ENCODE measurements at regions not wholly inside any gene's neighbourhood (a gene's known extent, or its start where the extent isn't known, plus 50 kb on each side); places are given as distances from the start of the nearest gene placed in this dataset.

GRCh38 chr2:126238251-126238650 is 417.7 kb upstream of the GYPC start:
- DNase-seq, result no peak
- no peaks in the 10 kb centered on the region for H3K36me3 ChIP-seq
- no peaks in the 10 kb centered on the region for H3K9me3 ChIP-seq
- H3K27ac ChIP-seq, result no peak overlapping the region
- H3K27me3 ChIP-seq (replicated peaks in 1 of 7), result no peaks in the 10 kb centered on the region
- no peak for TF ChIP-seq CTCF (IDR thresholded peaks at IDR 0.05 in 8 of 11, conservative IDR thresholded peaks at IDR 0.05 in 3 of 11)
- TF ChIP-seq POLR2AphosphoS5 (IDR thresholded peaks at IDR 0.05), result no peak
- no peak for TF ChIP-seq POLR2A (IDR thresholded peaks at IDR 0.05)
- intact Hi-C loops (cut with DNase I; ENCODE audit: low total_unique reads), result no loop called here
- no peaks in the 10 kb centered on the region for H3K4me1 ChIP-seq
- WGBS, 5 donors, result 84 to 91% (median 86%) methylated on average over 5 of the region's 5 CpGs
- H3K4me3 ChIP-seq, result no peak overlapping the region

GRCh38 chr2:126239320-126239955 is 416.5 kb upstream of the GYPC start:
- Histone ChIP-seq H3K36me3 (no peaks in the 10 kb centered on the region), H3K4me3 (no peak overlapping the region), H3K9me3 (no peaks in the 10 kb centered on the region), H3K4me1 (no peaks in the 10 kb centered on the region), H3K27me3 (replicated peaks in 1 of 7) (no peaks in the 10 kb centered on the region), H3K27ac (no peak overlapping the region)
- DNase-seq, result no peak
- intact Hi-C loops (cut with DNase I; ENCODE audit: low total_unique reads), result no loop called here
- WGBS, 5 donors, result 73 to 81% (median 78%) methylated on average over 5 of the region's 5 CpGs
- TF ChIP-seq CTCF (IDR thresholded peaks at IDR 0.05 in 8 of 11, conservative IDR thresholded peaks at IDR 0.05 in 3 of 11), result peak in 1 of 11 experiments; percentile 10
- TF ChIP-seq POLR2AphosphoS5 (IDR thresholded peaks at IDR 0.05), result no peak

GRCh38 chr2:126241001-126241400 is 415.0 kb upstream of the GYPC start:
- no peak for DNase-seq
- intact Hi-C loops (cut with DNase I; ENCODE audit: low total_unique reads), result no loop called here
- Histone ChIP-seq H3K36me3 (no peaks in the 10 kb centered on the region), H3K27me3 (replicated peaks in 1 of 7) (no peaks in the 10 kb centered on the region), H3K27ac (no peak overlapping the region), H3K4me3 (no peak overlapping the region), H3K9me3 (no peaks in the 10 kb centered on the region), H3K4me1 (no peaks in the 10 kb centered on the region)
- 62 to 94% (median 77%) methylated on average over 2 of the region's 2 CpGs for WGBS, 5 donors
- no peak for TF ChIP-seq POLR2AphosphoS5 (IDR thresholded peaks at IDR 0.05)
- no peak for TF ChIP-seq CTCF (IDR thresholded peaks at IDR 0.05 in 8 of 11, conservative IDR thresholded peaks at IDR 0.05 in 3 of 11)
- no peak for TF ChIP-seq POLR2A (IDR thresholded peaks at IDR 0.05)

- H3K4me1 ChIP-seq, result no peaks in the 10 kb centered on the region
- no peak overlapping the region for H3K27ac ChIP-seq
- H3K9me3 ChIP-seq, result no peaks in the 10 kb centered on the region
- TF ChIP-seq POLR2AphosphoS5 (IDR thresholded peaks at IDR 0.05), result no peak
- no peak for TF ChIP-seq POLR2A (IDR thresholded peaks at IDR 0.05)
- no peak for TF ChIP-seq CTCF (IDR thresholded peaks at IDR 0.05 in 8 of 11, conservative IDR thresholded peaks at IDR 0.05 in 3 of 11)
- H3K27me3 ChIP-seq (replicated peaks in 1 of 7), result no peaks in the 10 kb centered on the region
- no peak for DNase-seq
- WGBS, 5 donors, result 82 to 90% (median 85%) methylated on average over 4 of the region's 4 CpGs
- no peak overlapping the region for H3K4me3 ChIP-seq
- no peaks in the 10 kb centered on the region for H3K36me3 ChIP-seq
- intact Hi-C loops (cut with DNase I; ENCODE audit: low total_unique reads), result no loop called here
These were observed 414.5 kb upstream of the GYPC start for GRCh38 chr2:126241411-126241810.

Measured in spleen (tissue), 11 donors.